ENCODE measurements at regions not wholly inside any gene's neighbourhood (a gene's known extent, or its start where the extent isn't known, plus 50 kb on each side); places are given as distances from the start of the nearest gene placed in this dataset.

DNA sequence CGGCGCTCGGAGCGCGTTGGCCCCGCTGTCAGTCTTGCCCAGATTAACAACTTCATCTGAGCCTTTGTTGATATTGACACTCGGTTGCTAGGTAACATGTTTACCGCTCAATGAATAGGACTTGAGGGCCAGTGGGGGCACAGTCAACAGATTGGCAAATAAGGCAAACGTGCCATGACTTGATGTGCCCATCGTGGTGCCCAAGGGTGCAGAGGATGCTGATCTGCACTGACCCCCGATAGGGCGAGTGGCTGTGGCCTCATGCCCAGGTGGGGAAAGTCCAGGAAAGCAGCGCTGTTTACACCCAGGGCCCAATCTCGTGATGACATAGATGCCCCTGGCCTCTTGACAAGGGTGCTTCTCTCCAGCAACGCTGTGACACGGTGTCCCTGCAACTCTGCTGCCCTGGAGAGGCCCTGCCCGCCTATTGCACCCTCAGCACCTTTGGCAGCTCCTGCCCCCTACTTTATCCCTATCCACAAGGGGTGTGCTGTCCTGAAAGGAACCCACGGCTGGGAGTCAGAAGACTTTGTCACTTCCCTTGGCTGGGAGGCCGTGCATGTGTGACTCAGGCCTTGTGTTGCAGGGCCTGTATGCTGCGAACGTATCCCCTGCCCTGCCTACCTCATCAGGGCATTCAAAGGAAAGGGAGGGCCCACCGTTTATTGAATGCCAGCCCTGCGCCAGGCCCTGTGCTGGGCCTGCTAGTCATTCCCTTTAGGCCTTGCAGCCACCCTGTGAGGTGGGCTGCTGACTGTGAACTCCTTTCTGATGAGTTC is 158.0 kb downstream of the INHBB start:
- Histone ChIP-seq H3K27me3 (no peaks in the 10 kb centered on the region), H3K9me3 (no peaks in the 10 kb centered on the region), H3K4me1 (peaks cover 0 to 11% (median 3%) of the 10 kb centered on the region in 4 donors), H3K27ac (no peak overlapping the region), H3K36me3 (no peaks in the 10 kb centered on the region), H3K4me3 (no peak overlapping the region)
- TF ChIP-seq EP300 (IDR thresholded peaks at IDR 0.05) (no peak), POLR2A (IDR thresholded peaks at IDR 0.05) (no peak)
- no peak for DNase-seq (ENCODE audit: low spot score in 2 of 2)
- 77% methylated on average over 23 of the region's 23 CpGs for WGBS, 2 donors

DNA sequence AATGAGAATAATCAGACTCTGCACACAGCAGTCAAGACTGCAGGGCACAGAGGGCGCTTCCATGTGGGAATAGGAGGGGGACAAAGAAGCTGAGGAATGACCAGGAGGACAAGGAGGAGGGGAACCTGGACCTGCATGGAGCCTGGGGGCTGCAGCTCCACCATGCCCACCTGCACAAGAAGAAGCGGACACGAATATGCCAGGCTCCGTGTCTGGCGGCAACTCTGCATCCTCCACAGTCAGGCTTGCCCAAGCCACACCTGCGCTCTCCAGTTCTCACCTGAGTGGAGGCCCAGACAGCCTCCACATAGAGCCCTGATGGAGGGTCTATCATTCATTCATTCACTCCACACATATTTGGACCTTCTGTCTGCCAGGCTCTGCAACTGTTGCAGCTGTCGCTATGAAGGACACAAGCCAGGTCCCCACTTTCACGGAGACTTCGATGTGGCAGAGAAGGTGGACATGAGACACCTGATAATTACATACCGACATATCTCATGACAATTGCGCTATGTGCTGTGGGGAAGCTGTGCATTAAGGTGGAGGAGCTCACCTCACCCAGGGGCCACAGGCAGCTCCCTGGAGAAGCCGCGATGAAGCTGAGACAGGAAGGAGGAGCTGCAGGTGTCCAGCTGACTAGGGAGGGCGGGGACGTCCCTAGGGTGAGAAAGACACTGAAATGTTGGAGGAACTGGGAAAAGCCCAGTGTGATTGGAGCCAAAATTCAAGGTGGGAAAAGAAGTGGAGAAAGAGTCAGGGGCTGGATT is 159.2 kb downstream of the INHBB start:
- H3K27me3 ChIP-seq: peaks cover 0 to 5% of the 10 kb centered on the region in 2 donors
- no peaks in the 10 kb centered on the region for H3K9me3 ChIP-seq
- H3K4me1 ChIP-seq: peaks cover 0 to 22% (median 4%) of the 10 kb centered on the region in 4 donors
- H3K27ac ChIP-seq: no peak overlapping the region
- no peaks in the 10 kb centered on the region for H3K36me3 ChIP-seq
- H3K4me3 ChIP-seq: no peak overlapping the region
- WGBS, 2 donors: 93% methylated on average over 15 of the region's 15 CpGs
- TF ChIP-seq, protein P1, sequence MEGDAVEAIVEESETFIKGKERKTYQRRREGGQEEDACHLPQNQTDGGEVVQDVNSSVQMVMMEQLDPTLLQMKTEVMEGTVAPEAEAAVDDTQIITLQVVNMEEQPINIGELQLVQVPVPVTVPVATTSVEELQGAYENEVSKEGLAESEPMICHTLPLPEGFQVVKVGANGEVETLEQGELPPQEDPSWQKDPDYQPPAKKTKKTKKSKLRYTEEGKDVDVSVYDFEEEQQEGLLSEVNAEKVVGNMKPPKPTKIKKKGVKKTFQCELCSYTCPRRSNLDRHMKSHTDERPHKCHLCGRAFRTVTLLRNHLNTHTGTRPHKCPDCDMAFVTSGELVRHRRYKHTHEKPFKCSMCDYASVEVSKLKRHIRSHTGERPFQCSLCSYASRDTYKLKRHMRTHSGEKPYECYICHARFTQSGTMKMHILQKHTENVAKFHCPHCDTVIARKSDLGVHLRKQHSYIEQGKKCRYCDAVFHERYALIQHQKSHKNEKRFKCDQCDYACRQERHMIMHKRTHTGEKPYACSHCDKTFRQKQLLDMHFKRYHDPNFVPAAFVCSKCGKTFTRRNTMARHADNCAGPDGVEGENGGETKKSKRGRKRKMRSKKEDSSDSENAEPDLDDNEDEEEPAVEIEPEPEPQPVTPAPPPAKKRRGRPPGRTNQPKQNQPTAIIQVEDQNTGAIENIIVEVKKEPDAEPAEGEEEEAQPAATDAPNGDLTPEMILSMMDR (IDR thresholded peaks at IDR 0.05): no peak
- no peak for TF ChIP-seq POLR2A (IDR thresholded peaks at IDR 0.05)
- no peak for TF ChIP-seq EP300 (IDR thresholded peaks at IDR 0.05)
- no peak for DNase-seq (ENCODE audit: low spot score in 2 of 2)

DNA sequence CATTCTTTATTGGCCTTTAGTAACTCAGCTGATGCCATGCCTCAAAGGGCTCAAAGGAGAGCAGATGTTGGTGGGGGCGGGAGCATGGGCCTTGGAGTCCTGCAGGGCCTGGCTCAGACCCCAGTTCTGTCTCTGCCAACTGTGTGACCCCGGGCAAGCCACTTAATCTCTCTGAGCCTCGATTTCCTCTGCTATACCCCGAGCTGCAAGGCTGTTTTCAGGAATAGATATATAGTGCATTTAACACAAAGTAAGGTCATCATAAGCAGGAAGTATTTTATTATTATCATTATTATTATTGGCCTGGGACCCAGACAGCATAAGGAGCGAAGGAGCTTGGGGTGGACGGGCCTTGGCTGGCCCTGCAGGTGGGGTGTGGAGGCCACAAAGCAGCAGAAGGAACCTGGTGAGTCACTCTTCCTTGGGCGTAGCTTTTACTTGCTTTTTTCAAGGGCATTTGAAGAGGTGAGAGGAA is 162.7 kb downstream of the INHBB start:
- WGBS, 2 donors: 35 to 48% methylated on average over 7 of the region's 7 CpGs
- no peak for DNase-seq (ENCODE audit: low spot score in 2 of 2)
- Histone ChIP-seq H3K4me3 (no peak overlapping the region), H3K36me3 (no peaks in the 10 kb centered on the region), H3K9me3 (no peaks in the 10 kb centered on the region), H3K27ac (no peak overlapping the region), H3K4me1 (peaks cover 0 to 35% (median 4%) of the 10 kb centered on the region in 4 donors), H3K27me3 (peaks cover 0 to 5% of the 10 kb centered on the region in 2 donors)
- TF ChIP-seq POLR2A (IDR thresholded peaks at IDR 0.05) (no peak), EP300 (IDR thresholded peaks at IDR 0.05) (peak; percentile 28 to 48)
- TF ChIP-seq, protein P1 (IDR thresholded peaks at IDR 0.05): no peak

DNA sequence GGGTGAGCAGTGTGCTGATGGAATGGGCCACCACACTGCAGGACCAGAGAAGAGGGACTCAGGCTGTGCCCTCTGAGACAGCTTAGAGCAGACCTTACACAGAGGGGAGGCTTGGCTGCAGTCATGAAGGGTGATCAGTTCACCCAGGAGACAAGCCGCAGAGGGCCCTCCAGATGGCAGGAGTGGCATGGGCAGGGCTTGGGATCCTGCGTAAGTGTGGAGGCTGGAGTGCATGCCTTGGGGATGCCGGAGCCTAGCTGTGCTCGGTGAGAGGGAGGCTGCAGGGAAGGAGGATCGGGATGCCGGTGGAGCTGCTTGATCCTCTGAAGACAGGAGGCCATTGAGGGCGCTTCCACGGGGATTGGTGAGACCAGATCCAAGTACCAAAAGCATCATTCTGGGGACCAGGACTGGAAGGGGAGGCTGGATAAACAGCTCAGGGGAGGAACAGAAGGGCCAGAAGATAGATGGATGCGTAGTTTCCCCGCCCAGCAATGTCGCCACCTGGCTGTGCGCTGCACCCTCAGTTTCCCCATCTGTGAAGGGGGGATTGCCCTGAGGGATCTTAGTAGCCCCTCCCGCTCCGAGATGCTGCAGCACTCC is 163.4 kb downstream of the INHBB start:
- WGBS, 2 donors: 94% methylated on average over 14 of the region's 14 CpGs
- no peaks in the 10 kb centered on the region for H3K9me3 ChIP-seq
- no peak for TF ChIP-seq EP300 (IDR thresholded peaks at IDR 0.05)
- no peak for TF ChIP-seq POLR2A (IDR thresholded peaks at IDR 0.05)
- TF ChIP-seq, protein P1 (IDR thresholded peaks at IDR 0.05): no peak
- H3K27ac ChIP-seq: no peak overlapping the region
- peaks cover 0 to 5% of the 10 kb centered on the region in 2 donors for H3K27me3 ChIP-seq
- H3K4me1 ChIP-seq: peaks cover 0 to 35% (median 4%) of the 10 kb centered on the region in 4 donors
- no peak for DNase-seq (ENCODE audit: low spot score in 2 of 2)
- H3K4me3 ChIP-seq: no peak overlapping the region
- no peaks in the 10 kb centered on the region for H3K36me3 ChIP-seq

DNA sequence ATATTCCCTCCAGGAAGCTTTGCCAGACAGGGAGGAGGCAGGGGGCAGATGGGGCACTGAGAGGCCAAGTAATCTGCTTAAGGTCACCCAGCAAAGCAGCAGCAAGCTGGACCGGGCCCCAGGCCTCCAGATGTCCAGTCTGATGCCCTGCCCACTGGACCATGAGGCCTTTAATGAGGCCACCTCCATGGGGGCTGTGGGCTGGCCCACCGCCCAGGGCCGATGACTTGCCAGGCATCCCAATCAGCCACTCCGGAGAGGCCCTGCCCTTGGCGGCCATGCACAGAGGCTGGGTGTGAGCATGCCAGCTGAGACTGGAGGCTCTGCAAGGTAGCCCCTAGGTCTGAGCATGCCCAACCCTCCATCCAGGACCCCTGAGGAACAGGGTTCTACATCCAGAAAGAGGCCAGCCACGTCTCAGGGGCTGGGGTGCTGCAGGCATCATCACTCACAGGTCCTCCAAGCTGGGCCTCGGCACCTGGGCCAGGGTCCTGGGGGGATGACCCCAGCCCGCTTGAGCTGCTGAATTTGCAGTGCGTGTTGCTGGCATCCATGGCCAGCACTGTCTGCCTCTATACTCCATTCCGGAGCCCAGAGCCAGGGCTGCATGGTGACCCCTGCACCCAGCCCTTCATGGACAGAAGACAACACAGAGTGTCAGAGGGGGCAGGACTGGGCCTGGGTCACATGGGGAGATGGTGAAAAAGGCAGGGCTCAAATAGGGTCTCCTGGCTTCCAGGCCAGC is 164.2 kb downstream of the INHBB start:
- no peak for DNase-seq (ENCODE audit: low spot score in 2 of 2)
- Histone ChIP-seq H3K27ac (no peak overlapping the region), H3K4me3 (no peak overlapping the region), H3K27me3 (peaks cover 0 to 5% of the 10 kb centered on the region in 2 donors), H3K9me3 (no peaks in the 10 kb centered on the region), H3K36me3 (no peaks in the 10 kb centered on the region), H3K4me1 (peaks cover 0 to 35% (median 4%) of the 10 kb centered on the region in 4 donors)
- no peak for TF ChIP-seq EP300 (IDR thresholded peaks at IDR 0.05)
- TF ChIP-seq POLR2A (IDR thresholded peaks at IDR 0.05): no peak
- TF ChIP-seq, protein P1 (IDR thresholded peaks at IDR 0.05): no peak
- 74% methylated on average over 10 of the region's 10 CpGs; no CpG with 5 or more reads in 1 of the 2 donors for WGBS, 2 donors
